DOHH2 (cell line): ENCODE measurements at regions not wholly inside any gene's neighbourhood (a gene's known extent, or its start where the extent isn't known, plus 50 kb on each side); places are given as distances from the start of the nearest gene placed in this dataset.

Source experiments
- EZH2phosphoT487 ChIP-seq: fragments of 200-600 bp; sonication (generic); IDR thresholded peaks from 2 replicates; pipeline ENCODE4 v1.6.1; 2017; ENCODE audit warnings: borderline replicate concordance, mild to moderate bottlenecking, antibody characterized with exemption, low read length, moderate library complexity, mixed read lengths
- TF ChIP-seq, protein P1 (sequence below): fragments of 200-600 bp; sonication (generic); IDR thresholded peaks from one replicate; pipeline ENCODE4 v1.5.1; 2014; ENCODE audit warnings: antibody characterized with exemption, mild to moderate bottlenecking, low read depth, low read length; ENCODE audit not compliant: poor library complexity, severe bottlenecking

DNA sequence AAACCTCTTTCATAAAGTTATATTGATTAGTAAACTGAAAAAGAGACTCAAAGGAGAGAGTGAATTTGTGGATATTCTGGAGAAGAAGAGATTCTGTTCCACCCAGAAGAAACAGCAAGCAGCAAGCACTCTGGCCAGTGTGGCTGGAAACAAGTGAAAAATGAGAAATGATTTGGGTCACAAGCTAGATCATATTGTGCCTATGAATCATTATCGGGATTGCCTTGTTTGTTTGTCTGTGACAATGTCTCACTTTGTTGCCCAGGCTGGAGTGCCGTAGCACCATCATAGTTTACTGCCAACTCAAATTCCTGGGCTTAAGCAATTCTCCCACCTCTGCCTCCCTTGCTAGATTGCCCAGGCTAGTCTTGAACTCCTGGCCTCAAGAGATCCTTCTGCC, 106.5 kb upstream of the LOC128125822 start:
- TF ChIP-seq, protein P1, sequence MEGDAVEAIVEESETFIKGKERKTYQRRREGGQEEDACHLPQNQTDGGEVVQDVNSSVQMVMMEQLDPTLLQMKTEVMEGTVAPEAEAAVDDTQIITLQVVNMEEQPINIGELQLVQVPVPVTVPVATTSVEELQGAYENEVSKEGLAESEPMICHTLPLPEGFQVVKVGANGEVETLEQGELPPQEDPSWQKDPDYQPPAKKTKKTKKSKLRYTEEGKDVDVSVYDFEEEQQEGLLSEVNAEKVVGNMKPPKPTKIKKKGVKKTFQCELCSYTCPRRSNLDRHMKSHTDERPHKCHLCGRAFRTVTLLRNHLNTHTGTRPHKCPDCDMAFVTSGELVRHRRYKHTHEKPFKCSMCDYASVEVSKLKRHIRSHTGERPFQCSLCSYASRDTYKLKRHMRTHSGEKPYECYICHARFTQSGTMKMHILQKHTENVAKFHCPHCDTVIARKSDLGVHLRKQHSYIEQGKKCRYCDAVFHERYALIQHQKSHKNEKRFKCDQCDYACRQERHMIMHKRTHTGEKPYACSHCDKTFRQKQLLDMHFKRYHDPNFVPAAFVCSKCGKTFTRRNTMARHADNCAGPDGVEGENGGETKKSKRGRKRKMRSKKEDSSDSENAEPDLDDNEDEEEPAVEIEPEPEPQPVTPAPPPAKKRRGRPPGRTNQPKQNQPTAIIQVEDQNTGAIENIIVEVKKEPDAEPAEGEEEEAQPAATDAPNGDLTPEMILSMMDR, result no peak
- TF ChIP-seq EZH2phosphoT487, result no peak
